ENCODE measurements at regions not wholly inside any gene's neighbourhood (a gene's known extent, or its start where the extent isn't known, plus 50 kb on each side); places are given as distances from the start of the nearest gene placed in this dataset.

DNA sequence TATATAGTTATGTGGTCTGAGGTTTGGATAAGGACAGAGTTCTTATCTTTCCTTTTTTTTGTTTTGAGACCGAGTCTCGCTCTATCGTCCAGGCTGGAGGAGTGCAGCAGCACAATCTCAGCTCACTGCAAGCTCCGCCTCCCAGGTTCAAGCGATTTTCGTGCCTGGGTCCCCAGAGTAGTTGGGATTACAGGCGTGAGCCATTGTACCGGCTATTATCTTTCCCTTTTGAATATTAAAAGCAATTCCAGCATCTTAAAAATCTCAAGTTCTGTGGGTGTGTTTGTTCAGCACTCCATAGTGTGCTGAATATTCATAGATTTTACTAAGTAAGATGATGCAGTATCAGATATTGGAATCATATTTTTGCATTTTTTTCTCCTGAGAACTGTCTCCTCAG, 404.4 kb upstream of the RGS6 start:
- no peak overlapping the region for H3K4me2 ChIP-seq (ENCODE audit: low read length)
- H3K9me3 ChIP-seq (ENCODE audit: low read length) = no peaks in the 10 kb centered on the region
- no peaks in the 10 kb centered on the region for H3K9me2 ChIP-seq (ENCODE audit: insufficient read depth, low read length)
- H3K27me3 ChIP-seq (ENCODE audit: insufficient read depth, low read depth, low read length) = no peaks in the 10 kb centered on the region
- TF ChIP-seq MXI1 (conservative IDR thresholded peaks at IDR 0.05; ENCODE audit: poor library complexity, severe bottlenecking) (no peak), TAF1 (IDR thresholded peaks at IDR 0.05; ENCODE audit: low read depth) (no peak), RAD21 (conservative IDR thresholded peaks at IDR 0.05) (no peak), EZH2 (IDR thresholded peaks at IDR 0.05; ENCODE audit: borderline replicate concordance, insufficient read depth, low read length, poor library complexity, severe bottlenecking) (no peak), POLR2AphosphoS5 (IDR thresholded peaks at IDR 0.05) (no peak), EP300 (conservative IDR thresholded peaks at IDR 0.05; ENCODE audit: poor library complexity, severe bottlenecking) (no peak), SMC3 (conservative IDR thresholded peaks at IDR 0.05; ENCODE audit: poor library complexity) (no peak)
- TF ChIP-seq, protein P1, sequence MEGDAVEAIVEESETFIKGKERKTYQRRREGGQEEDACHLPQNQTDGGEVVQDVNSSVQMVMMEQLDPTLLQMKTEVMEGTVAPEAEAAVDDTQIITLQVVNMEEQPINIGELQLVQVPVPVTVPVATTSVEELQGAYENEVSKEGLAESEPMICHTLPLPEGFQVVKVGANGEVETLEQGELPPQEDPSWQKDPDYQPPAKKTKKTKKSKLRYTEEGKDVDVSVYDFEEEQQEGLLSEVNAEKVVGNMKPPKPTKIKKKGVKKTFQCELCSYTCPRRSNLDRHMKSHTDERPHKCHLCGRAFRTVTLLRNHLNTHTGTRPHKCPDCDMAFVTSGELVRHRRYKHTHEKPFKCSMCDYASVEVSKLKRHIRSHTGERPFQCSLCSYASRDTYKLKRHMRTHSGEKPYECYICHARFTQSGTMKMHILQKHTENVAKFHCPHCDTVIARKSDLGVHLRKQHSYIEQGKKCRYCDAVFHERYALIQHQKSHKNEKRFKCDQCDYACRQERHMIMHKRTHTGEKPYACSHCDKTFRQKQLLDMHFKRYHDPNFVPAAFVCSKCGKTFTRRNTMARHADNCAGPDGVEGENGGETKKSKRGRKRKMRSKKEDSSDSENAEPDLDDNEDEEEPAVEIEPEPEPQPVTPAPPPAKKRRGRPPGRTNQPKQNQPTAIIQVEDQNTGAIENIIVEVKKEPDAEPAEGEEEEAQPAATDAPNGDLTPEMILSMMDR (IDR thresholded peaks at IDR 0.05; ENCODE audit: poor library complexity, severe bottlenecking) = no peak
- TF ChIP-seq, protein P2, sequence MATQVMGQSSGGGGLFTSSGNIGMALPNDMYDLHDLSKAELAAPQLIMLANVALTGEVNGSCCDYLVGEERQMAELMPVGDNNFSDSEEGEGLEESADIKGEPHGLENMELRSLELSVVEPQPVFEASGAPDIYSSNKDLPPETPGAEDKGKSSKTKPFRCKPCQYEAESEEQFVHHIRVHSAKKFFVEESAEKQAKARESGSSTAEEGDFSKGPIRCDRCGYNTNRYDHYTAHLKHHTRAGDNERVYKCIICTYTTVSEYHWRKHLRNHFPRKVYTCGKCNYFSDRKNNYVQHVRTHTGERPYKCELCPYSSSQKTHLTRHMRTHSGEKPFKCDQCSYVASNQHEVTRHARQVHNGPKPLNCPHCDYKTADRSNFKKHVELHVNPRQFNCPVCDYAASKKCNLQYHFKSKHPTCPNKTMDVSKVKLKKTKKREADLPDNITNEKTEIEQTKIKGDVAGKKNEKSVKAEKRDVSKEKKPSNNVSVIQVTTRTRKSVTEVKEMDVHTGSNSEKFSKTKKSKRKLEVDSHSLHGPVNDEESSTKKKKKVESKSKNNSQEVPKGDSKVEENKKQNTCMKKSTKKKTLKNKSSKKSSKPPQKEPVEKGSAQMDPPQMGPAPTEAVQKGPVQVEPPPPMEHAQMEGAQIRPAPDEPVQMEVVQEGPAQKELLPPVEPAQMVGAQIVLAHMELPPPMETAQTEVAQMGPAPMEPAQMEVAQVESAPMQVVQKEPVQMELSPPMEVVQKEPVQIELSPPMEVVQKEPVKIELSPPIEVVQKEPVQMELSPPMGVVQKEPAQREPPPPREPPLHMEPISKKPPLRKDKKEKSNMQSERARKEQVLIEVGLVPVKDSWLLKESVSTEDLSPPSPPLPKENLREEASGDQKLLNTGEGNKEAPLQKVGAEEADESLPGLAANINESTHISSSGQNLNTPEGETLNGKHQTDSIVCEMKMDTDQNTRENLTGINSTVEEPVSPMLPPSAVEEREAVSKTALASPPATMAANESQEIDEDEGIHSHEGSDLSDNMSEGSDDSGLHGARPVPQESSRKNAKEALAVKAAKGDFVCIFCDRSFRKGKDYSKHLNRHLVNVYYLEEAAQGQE (IDR thresholded peaks at IDR 0.05; ENCODE audit: borderline replicate concordance) = no peak
- no peaks in the 10 kb centered on the region for H3K36me3 ChIP-seq (ENCODE audit: insufficient read depth, low read length)
- no peak overlapping the region for H3K27ac ChIP-seq (ENCODE audit: low read length)
- no peak overlapping the region for H3K9ac ChIP-seq (ENCODE audit: low read length)
- no peaks in the 10 kb centered on the region for H4K20me1 ChIP-seq (ENCODE audit: insufficient read depth)
- no peaks in the 10 kb centered on the region for H3K79me2 ChIP-seq (replicated peaks; ENCODE audit: insufficient read depth, low read length)
- H3F3A ChIP-seq (ENCODE audit: insufficient read depth, low read length, poor library complexity, severe bottlenecking) = no peaks in the 10 kb centered on the region
- no peak overlapping the region for H3K4me3 ChIP-seq (ENCODE audit: low read length)
- no peak overlapping the region for H2AFZ ChIP-seq (ENCODE audit: low read depth, low read length)

DNA sequence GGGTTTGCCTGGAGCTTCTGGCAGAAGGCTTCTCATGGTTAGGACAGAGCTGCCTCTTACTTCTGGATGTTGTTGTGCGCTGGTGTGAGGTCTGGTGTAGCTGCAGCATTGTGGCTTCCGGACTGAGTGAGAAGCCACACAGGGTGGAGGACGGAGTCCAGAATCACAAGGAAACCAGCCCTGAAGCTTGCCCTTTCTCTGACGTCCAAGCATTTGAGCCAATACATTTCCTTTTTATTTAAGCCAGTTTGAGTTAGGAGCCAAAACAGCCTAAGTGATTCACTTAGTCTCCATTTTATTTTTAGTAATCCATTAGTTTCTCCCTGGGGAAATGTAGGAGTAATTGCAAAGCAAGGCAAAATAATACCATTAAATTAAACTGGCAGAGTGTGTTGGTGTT, 402.4 kb upstream of the RGS6 start:
- Histone ChIP-seq H2AFZ (ENCODE audit: low read depth, low read length) (no peak overlapping the region), H3K9me2 (ENCODE audit: insufficient read depth, low read length) (no peaks in the 10 kb centered on the region), H3F3A (ENCODE audit: insufficient read depth, low read length, poor library complexity, severe bottlenecking) (no peaks in the 10 kb centered on the region), H3K27me3 (ENCODE audit: insufficient read depth, low read depth, low read length) (no peaks in the 10 kb centered on the region), H3K36me3 (ENCODE audit: insufficient read depth, low read length) (no peaks in the 10 kb centered on the region), H4K20me1 (ENCODE audit: insufficient read depth) (no peaks in the 10 kb centered on the region), H3K79me2 (replicated peaks; ENCODE audit: insufficient read depth, low read length) (no peaks in the 10 kb centered on the region), H3K9me3 (ENCODE audit: low read length) (no peaks in the 10 kb centered on the region), H3K4me2 (ENCODE audit: low read length) (no peak overlapping the region), H3K27ac (ENCODE audit: low read length) (no peak overlapping the region), H3K9ac (ENCODE audit: low read length) (no peak overlapping the region), H3K4me3 (ENCODE audit: low read length) (no peak overlapping the region)
- TF ChIP-seq EP300 (conservative IDR thresholded peaks at IDR 0.05; ENCODE audit: poor library complexity, severe bottlenecking) (no peak), TAF1 (IDR thresholded peaks at IDR 0.05; ENCODE audit: low read depth) (no peak), EZH2 (IDR thresholded peaks at IDR 0.05; ENCODE audit: borderline replicate concordance, insufficient read depth, low read length, poor library complexity, severe bottlenecking) (no peak), POLR2AphosphoS5 (IDR thresholded peaks at IDR 0.05) (no peak), MXI1 (conservative IDR thresholded peaks at IDR 0.05; ENCODE audit: poor library complexity, severe bottlenecking) (no peak), RAD21 (conservative IDR thresholded peaks at IDR 0.05) (no peak), SMC3 (conservative IDR thresholded peaks at IDR 0.05; ENCODE audit: poor library complexity) (no peak)
- TF ChIP-seq, protein P2 (IDR thresholded peaks at IDR 0.05; ENCODE audit: borderline replicate concordance) = no peak
- TF ChIP-seq, protein P1 (IDR thresholded peaks at IDR 0.05; ENCODE audit: poor library complexity, severe bottlenecking) = no peak
